ENCODE measurements at regions not wholly inside any gene's neighbourhood (a gene's known extent, or its start where the extent isn't known, plus 50 kb on each side); places are given as distances from the start of the nearest gene placed in this dataset.

- no peak for TF ChIP-seq CTCF (IDR thresholded peaks at IDR 0.05)
- Histone ChIP-seq H3K4me3 (no peak overlapping the region), H3K27ac (no peak overlapping the region)
- DNase-seq (ENCODE audit: low spot score) = no peak
Observed at GRCh38 chr13:78341032-78341431, 262.3 kb downstream of the POU4F1 start.

DNA sequence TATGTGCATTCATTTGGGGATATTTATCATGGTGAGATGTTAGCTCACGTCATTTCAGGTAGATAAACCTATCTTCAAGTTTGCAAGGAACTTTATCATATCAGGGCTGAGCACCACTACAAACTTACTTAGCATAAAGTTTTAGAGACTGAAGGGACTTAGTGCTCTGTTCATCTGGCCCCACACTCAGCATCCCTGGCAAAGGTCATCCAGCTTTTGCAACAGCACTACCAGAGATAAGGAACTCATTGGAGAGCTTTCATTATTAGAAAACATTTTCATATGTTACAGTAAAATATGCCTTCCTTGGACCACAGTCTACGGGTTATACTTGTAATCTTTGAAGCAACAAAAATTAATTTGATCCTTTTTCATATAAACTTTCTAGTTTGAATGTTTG, 263.4 kb downstream of the POU4F1 start:
- no peak for TF ChIP-seq CTCF (IDR thresholded peaks at IDR 0.05)
- Histone ChIP-seq H3K4me3 (no peak overlapping the region), H3K27ac (no peak overlapping the region)
- no peak for DNase-seq (ENCODE audit: low spot score)

GRCh38 chr13:78334059-78334458, 269.3 kb downstream of the POU4F1 start:
- Histone ChIP-seq H3K4me3 (no peak overlapping the region), H3K27ac (no peak overlapping the region)
- DNase-seq (ENCODE audit: low spot score) = no peak
- TF ChIP-seq CTCF (IDR thresholded peaks at IDR 0.05) = no peak

- TF ChIP-seq CTCF (IDR thresholded peaks at IDR 0.05) = no peak
- no peak overlapping the region for H3K4me3 ChIP-seq
- H3K27ac ChIP-seq = no peak overlapping the region
- no peak for DNase-seq (ENCODE audit: low spot score)
Observed at GRCh38 chr13:78326633-78327032, 276.7 kb downstream of the POU4F1 start.

DNA sequence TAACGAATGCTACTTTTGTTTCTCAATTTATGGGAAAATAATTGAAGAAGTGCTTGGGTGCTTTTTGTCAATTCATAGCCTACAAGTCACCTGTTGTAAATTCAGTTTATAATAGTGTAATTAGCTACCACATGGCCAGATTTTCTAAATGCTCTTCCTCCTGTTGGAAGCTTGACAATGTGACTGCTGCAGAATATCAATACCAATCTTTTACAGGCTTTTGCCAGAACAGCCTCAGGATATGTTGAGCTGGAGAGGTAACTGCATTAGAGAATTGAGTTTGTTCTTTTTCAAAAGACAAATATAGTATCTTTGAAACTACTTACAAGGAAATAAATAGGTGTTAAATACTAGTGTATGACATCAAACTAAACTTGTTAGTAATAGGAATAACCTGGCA, 277.8 kb downstream of the POU4F1 start:
- Histone ChIP-seq H3K27ac (no peak overlapping the region), H3K4me3 (no peak overlapping the region)
- DNase-seq (ENCODE audit: low spot score) = no peak
- no peak for TF ChIP-seq CTCF (IDR thresholded peaks at IDR 0.05)

DNA sequence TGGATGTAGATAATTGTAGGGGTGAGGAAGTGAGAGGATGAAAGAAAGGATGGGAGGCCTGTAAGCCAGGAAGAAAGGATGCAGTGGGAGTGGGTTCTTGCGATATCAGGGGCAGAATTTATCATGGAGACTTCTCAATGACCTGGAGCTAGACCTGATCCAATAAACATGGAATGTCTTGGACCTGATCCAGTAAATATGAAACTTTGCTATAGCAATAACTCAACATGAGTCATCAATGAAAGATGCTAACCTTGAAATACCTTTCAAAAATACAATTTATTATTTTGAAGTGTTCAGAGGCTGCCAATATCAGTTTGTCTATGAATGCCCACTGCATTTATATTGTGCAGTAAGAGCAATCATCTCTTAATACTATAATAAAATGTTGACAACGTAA, 279.5 kb downstream of the POU4F1 start:
- no peak overlapping the region for H3K4me3 ChIP-seq
- no peak for TF ChIP-seq CTCF (IDR thresholded peaks at IDR 0.05)
- H3K27ac ChIP-seq = no peak overlapping the region
- DNase-seq (ENCODE audit: low spot score) = no peak

GRCh38 chr13:78323040-78323439, 280.3 kb downstream of the POU4F1 start:
- Histone ChIP-seq H3K4me3 (no peak overlapping the region), H3K27ac (no peak overlapping the region)
- DNase-seq (ENCODE audit: low spot score) = no peak
- no peak for TF ChIP-seq CTCF (IDR thresholded peaks at IDR 0.05)
